ENCODE measurements at regions not wholly inside any gene's neighbourhood (a gene's known extent, or its start where the extent isn't known, plus 50 kb on each side); places are given as distances from the start of the nearest gene placed in this dataset.

DNA sequence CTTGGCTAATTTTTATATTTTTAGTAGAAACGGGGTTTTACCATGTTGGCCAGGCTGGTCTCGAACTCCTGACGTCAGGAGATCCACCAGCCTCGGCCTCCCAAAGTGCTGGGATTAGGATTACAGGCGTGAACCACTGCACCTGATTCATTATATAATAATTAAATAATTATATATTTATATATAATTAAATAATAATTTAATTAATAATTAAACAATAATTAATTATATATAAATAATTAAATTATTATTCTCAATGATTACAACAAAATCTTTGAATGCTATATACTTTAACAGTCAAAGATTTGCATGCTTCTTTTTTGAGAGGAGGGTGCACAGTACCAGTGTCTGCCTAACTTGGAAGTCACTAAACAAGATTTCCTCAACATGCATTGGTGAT is 872.3 kb downstream of the EFNB2 start:
- no peak for DNase-seq

DNA sequence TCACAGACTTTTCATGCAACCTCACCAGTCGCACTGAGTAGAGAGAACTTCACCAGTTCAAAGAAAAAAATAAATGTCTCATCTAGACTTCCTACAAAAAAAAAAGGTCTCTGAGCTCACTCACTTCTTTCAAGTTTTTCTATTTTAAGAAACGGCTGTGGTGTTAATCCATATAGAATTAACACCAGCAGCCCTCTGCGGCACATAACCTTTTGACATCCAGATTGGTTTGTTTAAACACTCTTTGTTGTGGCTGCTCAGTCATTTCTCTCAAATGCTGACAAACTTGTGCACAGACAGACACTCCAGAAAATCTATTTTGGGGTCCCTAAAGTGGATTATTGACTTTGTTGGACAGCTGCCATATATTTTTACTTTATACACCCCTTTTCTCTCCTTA is 874.9 kb downstream of the EFNB2 start:
- DNase-seq, result peak; percentile 51

DNA sequence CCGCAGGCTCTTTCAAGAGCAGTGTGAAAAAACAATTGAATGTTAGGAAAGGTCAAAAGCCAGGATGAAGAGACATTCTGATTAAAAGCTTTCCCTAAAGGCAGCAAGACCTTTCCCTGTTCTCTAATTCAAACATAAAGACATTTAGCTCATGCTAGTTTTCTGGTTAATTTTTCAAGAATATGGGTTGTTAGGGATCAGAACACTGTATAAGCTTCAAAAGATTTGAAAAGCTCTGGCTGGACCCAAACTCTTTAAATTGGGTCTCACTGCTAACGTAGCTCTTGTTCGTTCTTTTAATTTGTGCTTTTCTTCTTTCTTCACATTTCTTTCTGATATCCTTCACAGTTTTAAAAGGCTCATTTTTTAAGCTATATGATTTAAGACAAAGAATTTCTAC is 877.0 kb downstream of the EFNB2 start:
- no peak for DNase-seq

- peak; percentile 84 for DNase-seq
Measured at GRCh38 chr13:105655046-105655445, 880.4 kb downstream of the EFNB2 start.

DNA sequence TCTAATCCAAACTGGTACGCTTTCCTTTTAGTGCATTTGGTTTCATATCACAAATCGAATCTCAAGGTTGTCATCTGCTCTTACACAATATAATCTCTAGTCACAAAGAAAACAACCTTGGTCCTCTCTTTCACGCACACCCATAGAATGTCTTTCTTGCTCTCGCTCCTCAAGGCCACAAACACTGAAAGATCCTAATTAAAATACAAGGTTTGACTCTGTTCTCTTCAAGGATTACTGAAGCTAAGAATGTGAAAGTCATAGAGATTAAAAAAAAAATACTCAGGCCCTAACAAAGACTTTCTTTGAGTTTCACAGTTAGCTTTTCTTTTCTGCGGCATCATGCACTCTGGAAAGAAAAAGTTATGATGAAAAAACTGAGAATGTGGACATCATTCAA is 891.5 kb downstream of the EFNB2 start:
- DNase-seq, result no peak

- no peak for DNase-seq
Measured at GRCh38 chr13:105642511-105642958, 892.9 kb downstream of the EFNB2 start.

- DNase-seq, result no peak
Measured at GRCh38 chr13:105641121-105641520, 894.3 kb downstream of the EFNB2 start.

DNA sequence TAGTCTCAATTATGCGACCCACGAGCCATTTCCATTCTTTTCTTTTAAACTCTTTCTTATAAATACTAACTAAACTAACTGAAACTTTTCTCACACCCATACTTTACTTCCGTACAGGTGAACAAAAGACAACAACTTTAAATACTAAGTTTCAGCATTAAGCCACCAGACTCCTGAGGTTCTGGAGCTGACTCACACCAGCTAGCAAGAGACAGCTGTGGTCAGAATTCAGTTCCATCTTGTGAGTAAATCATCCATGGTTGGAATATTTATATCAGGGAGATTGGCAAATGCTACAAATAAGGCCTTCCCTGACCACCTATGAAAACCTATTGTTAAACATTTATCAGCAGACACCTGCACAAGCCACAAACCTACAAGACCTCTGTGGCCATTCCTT is 897.0 kb downstream of the EFNB2 start:
- no peak for DNase-seq

DNA sequence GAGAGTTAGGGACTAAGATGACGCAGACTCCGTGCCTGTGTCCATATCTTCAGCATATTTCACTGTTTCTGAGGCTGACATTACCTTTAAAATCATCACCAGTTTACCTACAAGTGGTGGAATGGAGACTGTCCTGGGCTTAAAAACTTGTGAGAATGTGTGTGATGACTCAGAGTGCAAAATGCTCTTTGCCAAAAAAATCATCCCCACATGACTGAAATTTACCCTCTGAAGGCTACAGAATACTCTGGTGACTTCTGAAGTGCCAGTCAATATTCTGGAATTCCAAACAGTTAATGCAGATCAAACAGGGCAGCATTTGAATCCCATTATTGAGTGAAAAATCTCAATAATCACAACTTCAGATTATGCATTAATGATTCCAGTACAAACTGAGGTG is 901.4 kb downstream of the EFNB2 start:
- no peak for DNase-seq

GRCh38 chr13:105630431-105630830 is 905.0 kb downstream of the EFNB2 start:
- no peak for DNase-seq

DNA sequence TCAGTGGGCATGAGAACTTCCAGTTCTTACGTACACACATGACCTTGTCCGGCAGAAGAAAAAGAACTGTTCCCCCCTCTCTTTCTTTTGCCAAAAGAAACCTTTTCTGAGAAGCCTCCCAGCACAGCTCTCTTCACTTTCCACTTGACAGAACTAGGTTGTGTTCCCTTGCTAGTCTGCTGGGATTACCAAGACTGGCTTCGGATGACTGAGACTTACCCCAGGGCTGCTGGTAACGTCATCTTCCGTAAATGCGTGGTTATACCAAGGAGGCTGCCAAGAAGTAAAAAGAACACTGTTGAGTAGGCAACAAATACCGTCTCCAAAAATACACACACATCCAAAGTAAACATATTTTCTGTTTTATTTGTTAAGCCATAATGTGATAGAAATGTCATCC is 908.2 kb downstream of the EFNB2 start:
- no peak for DNase-seq

DNA sequence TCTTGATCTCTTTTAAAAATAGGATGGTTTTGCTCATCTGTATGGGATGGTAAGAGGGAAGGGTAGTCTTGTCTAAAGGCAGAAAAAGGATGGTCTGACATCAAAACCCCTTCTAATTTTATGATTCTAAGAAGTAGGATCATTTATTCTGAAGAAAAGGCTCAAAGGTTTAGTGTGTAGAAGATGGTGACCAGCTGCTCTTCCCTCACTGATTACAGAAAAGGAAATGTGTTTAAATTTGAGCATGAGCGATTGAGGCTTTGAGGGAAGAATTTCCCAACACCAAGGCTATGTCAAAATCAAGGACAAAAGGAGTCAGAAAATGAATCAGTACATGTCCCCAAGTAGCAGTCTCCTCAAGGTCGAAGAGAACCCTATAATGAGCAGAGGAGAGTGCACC is 909.8 kb downstream of the EFNB2 start:
- no peak for DNase-seq

GRCh38 chr13:105616333-105617075 is 919.0 kb downstream of the EFNB2 start:
- DNase-seq, result no peak

DNA sequence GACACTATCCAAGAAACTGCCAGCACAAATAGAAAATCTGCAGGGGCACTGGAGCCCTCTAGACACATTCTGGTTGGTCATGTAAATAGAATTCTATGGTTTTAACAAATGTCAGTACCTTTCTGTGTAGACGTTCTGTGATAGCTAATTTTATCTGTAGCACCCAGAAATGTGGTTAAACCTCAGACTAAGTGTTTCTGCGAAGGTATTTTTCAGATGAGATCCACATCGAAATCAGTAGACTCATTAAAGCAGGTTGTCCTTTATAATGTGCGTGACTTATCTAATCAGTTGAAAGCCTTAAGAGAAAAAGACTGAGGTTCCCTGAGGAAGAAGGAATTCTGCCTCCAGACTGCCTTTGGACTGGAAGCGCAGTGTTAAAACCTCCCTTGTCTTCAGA is 922.9 kb downstream of the EFNB2 start:
- no peak for DNase-seq

- peak; percentile 63 for DNase-seq
Measured at GRCh38 chr13:105611424-105611823, 924.0 kb downstream of the EFNB2 start.

DNA sequence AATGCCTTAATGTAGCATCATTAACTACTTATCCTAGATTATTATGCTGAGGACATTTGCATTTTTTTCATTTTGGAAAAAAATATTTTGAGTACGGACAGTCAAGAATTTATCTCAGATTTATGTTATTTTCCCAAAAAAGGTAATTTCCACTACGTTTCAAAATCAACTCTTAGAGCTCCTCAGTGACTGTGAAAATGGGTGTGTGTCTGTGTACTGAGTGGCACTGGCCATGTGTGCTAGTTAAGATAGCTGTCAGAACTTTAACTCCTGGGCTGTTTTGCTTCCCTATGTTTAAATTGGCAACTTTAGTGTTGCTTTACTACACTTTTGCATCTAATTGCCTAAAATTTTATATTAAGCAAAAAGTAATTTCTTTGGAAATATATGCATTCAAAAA is 927.4 kb downstream of the EFNB2 start:
- DNase-seq, result no peak

GRCh38 chr13:105607426-105607825 is 928.0 kb downstream of the EFNB2 start:
- no peak for DNase-seq

DNA sequence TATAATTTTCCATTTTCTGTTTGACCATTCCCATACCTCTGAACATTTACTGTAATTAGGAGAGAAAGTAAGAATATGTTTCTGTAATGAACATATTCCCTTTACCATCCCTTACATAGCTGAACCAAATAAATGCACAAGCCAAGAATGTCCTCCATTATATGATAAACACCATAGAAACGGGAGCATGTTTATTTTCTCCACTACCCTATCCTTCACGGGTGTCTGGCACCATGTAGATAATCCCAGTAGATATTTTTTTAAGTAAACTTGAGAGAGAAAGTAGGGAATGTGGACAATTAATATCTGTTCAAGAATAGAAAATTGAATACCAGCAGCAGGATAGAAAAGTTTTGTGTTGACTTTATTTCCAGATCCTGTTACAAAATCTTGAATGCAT is 928.4 kb downstream of the EFNB2 start:
- DNase-seq, result no peak

GRCh38 chr13:105602956-105603670 is 932.3 kb downstream of the EFNB2 start:
- DNase-seq, result no peak

GRCh38 chr13:105599477-105600037 is 935.9 kb downstream of the EFNB2 start:
- no peak for DNase-seq

DNA sequence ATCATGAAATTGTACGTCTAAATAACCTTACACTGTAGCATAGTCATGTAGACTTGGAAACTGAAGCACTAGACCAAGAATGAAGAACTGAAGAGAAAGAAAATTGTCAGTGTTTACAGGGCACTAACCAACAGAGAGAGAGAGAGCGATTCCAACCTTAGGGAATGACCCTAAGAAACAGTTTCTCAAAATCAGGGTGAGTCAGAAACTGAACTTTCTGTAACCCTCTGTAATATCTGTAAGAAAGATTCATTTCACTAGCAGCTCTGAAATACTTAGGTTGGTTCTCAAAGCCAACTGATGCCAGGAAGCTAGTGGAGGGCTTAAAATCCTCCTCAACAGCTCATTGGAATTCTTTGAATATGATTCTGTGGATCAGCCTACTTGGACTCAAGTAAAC is 936.9 kb downstream of the EFNB2 start:
- DNase-seq, result peak; percentile 50

- DNase-seq, result no peak
Measured at GRCh38 chr13:105597573-105597972, 937.9 kb downstream of the EFNB2 start.

DNA sequence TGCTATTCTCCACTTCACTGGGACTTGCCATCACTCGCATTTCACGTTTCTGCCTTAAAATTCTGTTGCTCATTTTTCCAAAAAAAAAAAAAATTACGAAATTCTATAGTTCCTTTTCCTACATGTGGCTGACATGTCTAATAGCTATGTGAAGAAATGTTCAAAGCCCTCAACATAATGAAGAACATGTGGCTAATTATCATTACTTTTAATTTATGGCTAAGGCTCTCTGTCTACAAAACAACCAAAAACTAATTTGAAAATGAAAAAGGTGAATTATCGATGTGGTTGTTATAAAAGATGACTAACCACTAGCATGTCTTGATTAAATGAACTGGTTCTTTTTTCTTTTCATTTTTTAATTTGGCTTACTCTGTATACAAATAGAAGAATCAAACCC is 940.0 kb downstream of the EFNB2 start:
- peak; percentile 60 for DNase-seq

DNA sequence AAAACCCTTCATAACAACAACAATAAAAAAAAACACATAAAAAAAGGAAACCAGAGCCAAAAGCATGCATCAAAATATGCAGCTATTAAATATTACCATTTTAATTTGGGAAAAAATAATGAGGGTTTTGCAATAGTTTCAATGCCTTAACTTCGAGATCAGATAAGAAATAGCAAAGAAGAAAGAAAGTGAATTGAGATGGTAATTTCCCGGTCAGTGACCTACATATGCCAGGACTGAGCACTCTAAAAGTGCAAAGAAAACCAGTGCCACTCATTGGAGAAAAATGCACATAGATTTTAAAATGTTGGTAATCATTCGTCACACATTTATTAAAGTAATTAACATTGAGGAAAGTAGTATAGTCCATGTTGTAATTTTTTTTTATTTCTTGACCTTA is 944.2 kb downstream of the EFNB2 start:
- DNase-seq, result no peak

Measured in fibroblast of skin of right quadriceps (primary cell).